CD4-positive, alpha-beta T cell treated with Interleukin-2 at 100 ng/mL for 4 hours (primary cell): ENCODE measurements at regions not wholly inside any gene's neighbourhood (a gene's known extent, or its start where the extent isn't known, plus 50 kb on each side); places are given as distances from the start of the nearest gene placed in this dataset.

Source experiments
- DNase-seq: peaks from one replicate; pipeline ENCODE4 v3.0.0-alpha.2; 2020; ENCODE audit warnings: low spot score

- DNase-seq: no peak
Measured at GRCh38 chr2:163266772-163267171, 428.2 kb upstream of the KCNH7 start.

- no peak for DNase-seq
Measured at GRCh38 chr2:163265562-163265961, 427.0 kb upstream of the KCNH7 start.

DNA sequence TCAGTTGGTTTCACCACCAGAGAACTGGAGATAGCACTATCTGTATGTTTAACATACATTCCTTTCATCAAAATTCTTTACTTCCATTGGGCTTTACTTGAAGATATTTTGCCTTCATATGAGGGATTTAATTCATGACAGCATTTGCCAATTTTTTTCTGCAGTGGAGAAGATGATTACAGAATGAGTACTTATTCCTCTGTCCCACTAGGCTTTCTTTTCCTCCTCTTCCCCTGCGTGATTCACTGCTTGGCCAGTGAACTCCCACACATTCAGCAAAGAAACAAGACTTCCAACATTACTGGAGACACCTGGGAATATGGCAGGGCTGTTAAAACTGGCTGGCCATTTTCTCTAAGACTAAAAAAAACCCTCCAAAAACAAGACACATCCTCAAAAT, 425.8 kb upstream of the KCNH7 start:
- DNase-seq: no peak

DNA sequence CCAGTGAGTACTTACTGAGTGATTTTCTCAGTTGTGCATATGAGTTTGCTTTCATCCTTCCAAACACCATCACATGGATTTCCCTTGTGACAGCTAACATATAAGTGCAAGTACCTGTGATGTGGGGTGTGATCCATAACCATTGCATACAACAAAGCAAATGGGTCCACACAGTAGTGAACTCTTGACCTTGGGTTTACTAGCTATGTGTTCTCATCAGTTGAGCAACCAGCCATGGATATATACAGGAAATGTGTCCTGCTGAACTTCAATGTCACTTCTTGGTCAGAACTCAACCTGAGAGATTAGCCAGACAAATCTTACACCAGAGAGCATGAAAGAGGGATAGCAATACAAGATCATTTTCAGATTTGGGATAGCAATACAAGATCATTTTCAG, 420.9 kb upstream of the KCNH7 start:
- DNase-seq: no peak

DNA sequence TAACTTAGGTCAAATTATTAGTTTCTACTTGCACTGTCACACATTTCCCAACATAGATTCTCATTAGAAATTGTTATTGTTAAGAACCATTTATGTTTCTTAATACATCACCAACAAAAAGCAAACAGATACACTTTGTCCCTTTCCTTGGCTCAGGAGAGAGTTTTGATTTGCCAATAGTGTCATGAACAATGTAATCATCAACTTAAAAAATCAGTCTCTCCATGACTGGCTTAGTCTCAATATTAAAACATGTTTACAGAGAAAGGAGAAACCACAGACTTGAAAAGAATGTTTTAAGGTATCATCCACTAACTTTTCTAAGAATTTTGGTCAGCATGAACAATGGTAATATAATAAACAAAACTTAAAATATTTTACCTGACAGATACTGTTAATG, 416.5 kb upstream of the KCNH7 start:
- no peak for DNase-seq

DNA sequence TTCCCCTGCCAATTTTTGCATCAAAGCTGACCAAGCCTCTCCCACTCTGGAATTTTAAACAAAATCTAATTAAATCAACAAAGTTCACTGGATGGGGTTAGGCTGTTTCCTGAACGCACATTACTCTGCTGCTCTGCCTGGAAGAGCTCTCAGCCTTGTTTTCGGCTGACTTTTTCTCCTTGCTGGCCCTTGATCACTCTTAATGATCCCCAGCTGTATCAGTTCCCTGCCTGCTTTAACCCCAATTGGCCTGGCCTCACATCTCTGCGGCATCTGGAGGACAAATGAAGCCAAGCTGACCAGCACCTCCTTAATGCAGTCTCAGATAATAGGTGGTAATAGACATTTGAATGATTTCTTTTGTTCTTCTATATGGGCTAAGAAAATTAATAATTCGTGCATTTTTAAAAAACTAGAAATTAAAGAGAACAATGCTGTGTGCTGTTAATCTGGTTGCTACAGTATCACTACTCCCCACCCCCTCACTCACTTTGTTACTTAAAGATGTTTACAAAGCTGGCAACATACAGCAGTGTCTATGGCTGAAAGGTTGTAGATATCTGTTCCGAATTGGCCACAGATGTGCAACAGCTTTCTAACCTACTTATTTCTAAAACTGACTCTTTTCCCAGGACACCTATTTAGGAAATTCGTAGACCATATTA, 415.2 kb upstream of the KCNH7 start:
- DNase-seq: no peak

DNA sequence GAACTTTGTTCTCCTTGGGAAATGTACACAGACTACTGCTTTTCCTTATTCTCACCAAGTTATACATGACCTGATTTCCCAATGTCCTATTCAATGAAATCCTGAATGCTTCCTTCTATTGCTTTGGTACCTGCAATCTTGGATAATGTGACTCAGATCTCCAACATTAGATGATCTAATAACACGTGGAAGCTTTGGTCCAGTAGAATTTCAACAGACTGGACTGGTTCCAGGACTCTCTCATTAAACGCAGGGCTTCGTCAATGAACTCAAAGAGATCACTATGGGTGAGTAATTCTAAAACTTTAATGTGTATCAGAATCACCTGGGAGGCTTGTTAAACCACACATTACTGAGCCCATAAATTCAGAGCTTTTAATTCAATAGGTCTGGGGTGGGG, 413.6 kb upstream of the KCNH7 start:
- DNase-seq: no peak

DNA sequence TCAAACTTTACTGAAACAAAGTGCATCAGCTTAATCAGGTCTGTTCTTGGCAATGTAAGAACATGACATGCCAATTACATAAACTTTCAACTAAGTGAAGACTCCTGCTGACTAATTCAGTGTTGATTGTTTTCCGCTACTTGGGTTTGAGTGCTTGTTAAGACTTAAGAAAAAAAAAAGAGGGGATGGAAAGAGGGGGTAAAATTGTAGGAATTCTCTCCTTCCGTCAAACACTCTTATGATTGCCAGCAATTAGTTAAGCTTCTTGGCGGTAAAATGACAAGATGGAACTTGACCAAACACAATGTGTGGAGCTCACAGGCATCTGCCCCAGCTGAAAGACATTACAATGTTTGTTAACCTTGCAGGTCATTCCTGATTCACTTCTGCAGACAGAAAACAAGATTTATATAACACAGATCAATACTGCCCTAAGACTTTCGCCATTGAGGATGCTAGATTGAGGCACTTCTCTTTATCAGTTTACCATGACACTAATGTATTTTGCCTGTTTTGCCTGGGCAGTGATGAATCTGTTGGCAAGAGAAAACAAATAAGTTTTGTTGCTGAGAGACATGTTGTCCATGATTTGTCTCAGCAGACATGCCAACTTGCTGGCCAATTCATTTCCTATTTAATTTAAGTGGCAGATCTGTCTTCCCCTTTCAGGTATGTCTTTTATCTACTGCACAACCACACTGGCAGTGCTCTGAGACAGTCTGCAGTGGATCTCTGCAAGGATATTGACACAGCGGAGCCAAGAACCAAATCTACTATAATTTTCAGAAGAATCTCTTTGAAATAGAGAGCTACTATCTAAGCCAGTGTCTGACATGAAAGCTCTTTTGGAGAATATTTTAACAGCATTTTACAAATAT, 410.0 kb upstream of the KCNH7 start:
- DNase-seq: no peak

GRCh38 chr2:163247847-163248220, 409.3 kb upstream of the KCNH7 start:
- DNase-seq: no peak

DNA sequence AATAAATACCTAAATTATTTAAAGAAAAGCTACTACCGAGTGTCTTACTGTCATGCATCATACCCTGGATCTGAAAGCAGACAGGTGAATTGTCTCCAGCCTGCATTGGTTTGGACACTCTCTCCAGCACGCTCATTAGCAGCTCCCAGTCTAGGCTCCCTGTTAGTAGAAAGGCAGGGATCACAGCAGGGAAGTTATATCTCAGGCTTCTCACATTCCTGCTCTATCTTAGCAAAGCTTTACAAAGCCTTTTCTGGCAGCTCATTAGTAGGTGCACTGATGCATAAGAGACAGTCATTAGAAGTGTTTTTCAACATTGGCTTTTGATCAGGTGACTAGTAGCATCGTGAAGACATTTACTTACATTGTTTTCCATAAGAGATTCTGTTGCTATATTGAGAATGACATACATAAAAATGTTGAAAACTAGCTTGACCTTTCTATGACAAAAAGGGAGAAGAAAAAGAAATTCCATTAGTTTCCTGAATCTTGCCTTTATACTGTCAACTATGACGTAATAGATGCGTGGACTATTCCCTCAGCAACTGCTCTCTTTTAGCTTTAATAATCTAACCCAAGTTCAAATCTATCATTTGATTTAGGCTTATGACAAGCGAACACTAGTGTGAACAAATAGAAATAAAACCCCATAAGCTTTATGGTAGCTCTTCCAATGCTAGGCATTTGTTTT, 408.7 kb upstream of the KCNH7 start:
- DNase-seq: no peak

DNA sequence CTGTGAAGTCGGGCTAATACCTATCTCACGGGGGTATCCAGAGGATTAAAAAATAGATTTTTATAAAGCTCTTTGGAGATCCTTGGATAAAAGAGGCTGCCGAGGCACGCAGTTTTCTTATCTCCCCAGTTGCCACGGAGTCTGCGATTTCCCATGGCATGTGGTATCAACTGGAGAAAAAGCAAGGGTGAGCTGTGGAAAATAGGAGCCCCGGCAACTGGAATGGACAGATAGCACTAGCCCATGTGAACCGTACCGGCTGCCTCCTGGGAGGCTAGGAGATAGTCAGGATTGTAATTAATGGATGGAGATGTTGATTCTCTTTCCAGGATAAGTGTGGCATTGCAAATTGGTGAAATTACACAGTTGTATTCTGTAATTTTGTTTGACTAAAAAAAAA, 407.6 kb upstream of the KCNH7 start:
- DNase-seq: no peak

- DNase-seq: no peak
Measured at GRCh38 chr2:163236553-163236952, 398.0 kb upstream of the KCNH7 start.

DNA sequence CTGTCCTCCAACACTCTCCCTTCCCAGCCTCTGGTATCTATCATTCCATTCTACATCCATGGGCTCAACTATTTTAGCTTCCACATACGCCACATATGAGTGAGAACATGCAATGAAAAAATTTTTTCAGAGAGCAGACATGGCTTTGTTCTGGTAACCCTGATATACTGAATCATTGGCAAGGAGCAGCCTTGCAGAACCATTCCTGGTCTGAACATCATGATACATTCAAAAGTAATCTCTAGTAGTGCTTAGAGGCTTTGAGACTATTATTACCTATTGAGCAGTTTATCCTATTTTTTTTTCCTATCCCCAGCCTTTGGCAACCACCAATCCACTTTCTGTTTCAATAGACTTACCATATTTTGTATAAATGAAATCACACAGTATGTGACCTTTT, 393.1 kb upstream of the KCNH7 start:
- DNase-seq: no peak

- DNase-seq: no peak
Measured at GRCh38 chr2:163213661-163214081, 375.1 kb upstream of the KCNH7 start.

GRCh38 chr2:163210430-163210918, 371.9 kb upstream of the KCNH7 start:
- DNase-seq: no peak

- no peak for DNase-seq
Measured at GRCh38 chr2:163207693-163208370, 369.3 kb upstream of the KCNH7 start.

DNA sequence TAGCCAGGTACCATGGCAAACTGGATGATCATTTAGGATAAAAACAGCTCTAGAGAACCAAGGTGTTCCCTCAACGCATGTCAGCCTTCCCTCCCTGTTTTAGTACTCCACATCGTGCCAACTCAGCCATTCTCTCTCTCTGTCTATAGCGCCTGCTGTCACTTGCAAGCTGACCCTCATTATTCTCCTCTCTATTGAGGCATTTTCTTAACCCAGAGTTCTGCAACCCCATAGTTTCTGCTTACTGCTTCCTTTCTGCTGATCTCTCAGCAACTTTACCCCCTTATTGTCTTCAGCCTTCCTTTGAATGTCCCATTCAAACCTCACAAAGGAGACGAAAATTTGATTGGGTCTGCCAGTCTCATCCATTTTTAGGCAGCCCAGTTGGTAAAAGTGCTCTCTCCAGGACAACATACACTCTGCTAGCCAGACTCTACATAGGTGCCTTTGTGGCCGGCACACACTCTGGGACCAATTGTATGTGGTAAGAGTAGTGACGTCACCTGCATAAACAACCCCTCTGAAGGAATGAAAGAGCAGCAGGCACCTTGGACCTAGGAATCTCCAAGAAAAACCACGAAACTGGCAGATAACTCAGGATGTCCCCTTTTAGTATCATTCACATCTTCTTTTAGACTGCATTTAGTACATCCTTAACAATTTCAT, 367.2 kb upstream of the KCNH7 start:
- DNase-seq: no peak

DNA sequence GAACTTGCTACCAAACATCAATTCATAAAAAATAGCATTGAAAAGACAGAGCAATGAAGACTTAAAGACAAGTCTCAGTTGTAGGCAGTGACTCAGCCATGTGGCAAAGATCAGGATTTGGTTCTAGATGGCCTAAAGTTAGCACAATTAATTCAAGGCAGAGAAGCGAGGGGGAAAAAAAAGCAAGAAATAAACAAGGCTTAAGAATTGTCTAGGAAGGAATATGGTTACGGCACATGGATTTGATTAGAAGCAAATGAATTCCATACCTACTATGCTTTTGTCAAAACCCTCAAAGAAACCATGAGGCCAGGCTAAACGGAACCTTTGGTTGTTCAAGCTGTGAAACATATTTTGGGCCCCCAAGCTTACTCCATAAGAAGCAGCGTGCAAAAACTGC, 362.2 kb upstream of the KCNH7 start:
- DNase-seq: no peak

GRCh38 chr2:163198972-163199371, 360.4 kb upstream of the KCNH7 start:
- no peak for DNase-seq

- DNase-seq: no peak
Measured at GRCh38 chr2:163198007-163198406, 359.4 kb upstream of the KCNH7 start.

GRCh38 chr2:163191372-163191771, 352.8 kb upstream of the KCNH7 start:
- DNase-seq: no peak
